ENCODE measurements at regions not wholly inside any gene's neighbourhood (a gene's known extent, or its start where the extent isn't known, plus 50 kb on each side); places are given as distances from the start of the nearest gene placed in this dataset.

DNA sequence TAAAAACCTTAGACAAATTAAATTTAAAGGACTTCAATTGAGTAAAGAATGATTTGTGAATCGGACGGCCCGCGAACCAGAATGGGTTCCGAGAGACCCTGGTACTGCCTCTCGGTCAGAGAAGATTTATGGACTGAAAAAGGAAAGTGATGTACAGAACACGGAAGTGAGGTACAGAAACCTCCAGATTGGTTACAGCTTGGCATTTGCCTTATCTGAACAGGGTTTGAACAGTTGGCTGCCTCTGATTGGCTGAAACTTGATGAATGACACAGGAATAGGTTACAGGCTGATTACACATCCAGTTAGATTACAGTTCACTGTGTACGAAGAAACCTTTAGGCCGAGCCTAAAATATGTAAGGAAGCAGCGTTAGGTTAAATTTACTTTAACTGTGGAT is 156.5 kb upstream of the EGFLAM start:
- Histone ChIP-seq H3K4me3 (no peak overlapping the region), H3K36me3 (no peaks in the 10 kb centered on the region), H3K27ac (no peak overlapping the region), H3K9me3 (no peaks in the 10 kb centered on the region), H3K4me1 (no peaks in the 10 kb centered on the region), H3K27me3 (no peaks in the 10 kb centered on the region)
- FAIRE-seq (no peak), ATAC-seq (no peak), DNase-seq (no peak)
- intact Hi-C loops (cut with DNase I), result no loop called here
- 81 to 88% methylated on average over 10 of the region's 10 CpGs for WGBS, 2 donors
- TF ChIP-seq, protein P1, sequence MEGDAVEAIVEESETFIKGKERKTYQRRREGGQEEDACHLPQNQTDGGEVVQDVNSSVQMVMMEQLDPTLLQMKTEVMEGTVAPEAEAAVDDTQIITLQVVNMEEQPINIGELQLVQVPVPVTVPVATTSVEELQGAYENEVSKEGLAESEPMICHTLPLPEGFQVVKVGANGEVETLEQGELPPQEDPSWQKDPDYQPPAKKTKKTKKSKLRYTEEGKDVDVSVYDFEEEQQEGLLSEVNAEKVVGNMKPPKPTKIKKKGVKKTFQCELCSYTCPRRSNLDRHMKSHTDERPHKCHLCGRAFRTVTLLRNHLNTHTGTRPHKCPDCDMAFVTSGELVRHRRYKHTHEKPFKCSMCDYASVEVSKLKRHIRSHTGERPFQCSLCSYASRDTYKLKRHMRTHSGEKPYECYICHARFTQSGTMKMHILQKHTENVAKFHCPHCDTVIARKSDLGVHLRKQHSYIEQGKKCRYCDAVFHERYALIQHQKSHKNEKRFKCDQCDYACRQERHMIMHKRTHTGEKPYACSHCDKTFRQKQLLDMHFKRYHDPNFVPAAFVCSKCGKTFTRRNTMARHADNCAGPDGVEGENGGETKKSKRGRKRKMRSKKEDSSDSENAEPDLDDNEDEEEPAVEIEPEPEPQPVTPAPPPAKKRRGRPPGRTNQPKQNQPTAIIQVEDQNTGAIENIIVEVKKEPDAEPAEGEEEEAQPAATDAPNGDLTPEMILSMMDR (IDR thresholded peaks at IDR 0.05), result no peak

DNA sequence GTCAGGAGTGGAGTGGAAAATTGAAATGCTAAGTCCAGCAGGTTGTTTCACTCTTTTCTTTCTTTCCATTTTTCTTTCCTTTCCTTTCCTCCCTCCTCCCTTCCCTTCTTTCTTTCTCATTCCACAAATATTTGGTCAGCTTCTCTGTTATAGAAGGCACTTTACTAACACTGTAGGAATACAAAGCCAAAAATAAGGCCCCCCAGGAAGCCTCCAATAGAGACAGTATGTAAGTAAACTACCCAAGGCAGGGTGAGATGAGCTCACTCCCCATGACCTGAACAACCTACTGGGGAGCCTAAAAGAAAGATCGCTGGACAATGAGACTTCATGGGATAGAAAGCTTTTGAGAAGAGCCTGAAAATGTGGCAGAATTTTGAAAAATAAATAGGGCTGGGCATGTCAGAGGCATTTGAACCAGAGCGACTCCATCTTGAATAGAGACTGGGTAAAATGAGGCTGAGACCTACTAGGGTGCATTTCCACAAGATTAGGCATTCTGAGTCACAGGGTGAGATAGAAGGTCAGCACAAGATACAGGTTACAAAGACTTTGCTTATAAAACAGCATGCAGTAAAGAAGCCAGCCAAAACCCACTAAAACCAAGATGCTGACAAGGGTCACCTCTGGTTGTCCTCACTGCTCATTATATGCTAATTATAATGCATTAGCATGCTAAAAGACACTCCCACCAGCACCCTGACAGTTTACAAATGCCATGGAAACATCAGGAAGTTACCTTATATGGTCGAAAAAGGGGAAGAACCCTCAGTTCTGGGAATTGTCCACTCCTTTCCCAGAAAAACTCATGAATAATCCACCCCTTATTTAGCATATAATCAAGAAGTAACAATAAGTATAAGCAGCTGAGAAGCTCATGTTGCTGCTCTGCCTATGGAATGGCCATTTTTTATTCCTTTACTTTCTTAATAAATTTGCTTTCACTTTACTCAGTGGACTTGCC is 158.9 kb upstream of the EGFLAM start:
- no peak overlapping the region for H3K27ac ChIP-seq
- ATAC-seq (no peak), DNase-seq (no peak), FAIRE-seq (no peak)
- no peaks in the 10 kb centered on the region for H3K9me3 ChIP-seq
- 73 to 79% methylated on average over 3 of the region's 3 CpGs for WGBS, 2 donors
- no peaks in the 10 kb centered on the region for H3K27me3 ChIP-seq
- H3K4me1 ChIP-seq, result no peaks in the 10 kb centered on the region
- TF ChIP-seq, protein P1 (IDR thresholded peaks at IDR 0.05), result no peak
- intact Hi-C loops (cut with DNase I), result no loop called here
- H3K36me3 ChIP-seq, result no peaks in the 10 kb centered on the region
- H3K4me3 ChIP-seq, result no peak overlapping the region

DNA sequence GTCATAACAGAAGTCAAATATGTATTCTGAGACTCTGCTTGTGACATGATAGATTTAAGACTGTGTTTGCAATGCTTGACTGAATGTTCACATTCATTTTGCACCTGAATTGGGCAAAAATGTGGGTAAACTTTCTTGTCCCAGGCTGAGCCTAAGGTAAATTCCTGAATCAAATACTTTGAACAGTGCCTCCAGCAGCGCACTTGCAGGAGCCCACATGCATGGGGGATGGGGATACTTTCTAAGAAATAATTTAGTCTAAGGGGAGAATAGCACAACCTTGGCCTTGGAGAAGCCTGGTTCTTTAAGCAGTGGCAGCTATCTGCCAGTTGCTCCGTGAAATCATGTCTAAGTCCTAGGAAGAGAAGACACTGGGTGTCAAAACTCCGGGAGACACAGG is 163.5 kb upstream of the EGFLAM start:
- FAIRE-seq (no peak), DNase-seq (no peak), ATAC-seq (no peak)
- WGBS, 2 donors, result 46 to 52% methylated on average over 3 of the region's 3 CpGs
- TF ChIP-seq, protein P1 (IDR thresholded peaks at IDR 0.05), result no peak
- Histone ChIP-seq H3K9me3 (no peaks in the 10 kb centered on the region), H3K27me3 (no peaks in the 10 kb centered on the region), H3K27ac (no peak overlapping the region), H3K4me1 (no peaks in the 10 kb centered on the region), H3K4me3 (no peak overlapping the region), H3K36me3 (no peaks in the 10 kb centered on the region)
- intact Hi-C loops (cut with DNase I), result no loop called here

DNA sequence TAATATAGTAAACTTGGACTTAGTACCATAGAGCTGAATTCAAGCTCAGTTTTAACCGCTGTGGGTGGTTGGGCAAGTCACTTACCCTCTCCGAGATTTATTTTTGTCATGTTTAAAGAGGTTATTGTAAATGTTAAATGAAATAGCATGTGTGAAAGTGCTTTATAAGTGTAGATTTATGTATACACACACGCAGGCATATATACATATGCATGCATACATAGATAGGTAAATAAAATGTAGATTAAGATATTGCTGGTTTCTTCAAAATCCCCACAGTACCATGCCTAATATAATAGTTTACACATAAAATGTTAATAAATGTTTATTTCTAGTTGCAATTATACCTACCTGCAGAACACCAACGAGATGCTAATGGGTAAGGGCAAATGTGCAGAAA is 164.5 kb upstream of the EGFLAM start:
- no peak overlapping the region for H3K4me3 ChIP-seq
- DNase-seq (no peak), ATAC-seq (no peak), FAIRE-seq (no peak)
- intact Hi-C loops (cut with DNase I), result no loop called here
- H3K27ac ChIP-seq, result no peak overlapping the region
- no peaks in the 10 kb centered on the region for H3K9me3 ChIP-seq
- TF ChIP-seq, protein P1 (IDR thresholded peaks at IDR 0.05), result no peak
- H3K27me3 ChIP-seq, result no peaks in the 10 kb centered on the region
- WGBS, 2 donors, result 53 to 63% methylated on average over 4 of the region's 4 CpGs
- no peaks in the 10 kb centered on the region for H3K4me1 ChIP-seq
- H3K36me3 ChIP-seq, result no peaks in the 10 kb centered on the region

DNA sequence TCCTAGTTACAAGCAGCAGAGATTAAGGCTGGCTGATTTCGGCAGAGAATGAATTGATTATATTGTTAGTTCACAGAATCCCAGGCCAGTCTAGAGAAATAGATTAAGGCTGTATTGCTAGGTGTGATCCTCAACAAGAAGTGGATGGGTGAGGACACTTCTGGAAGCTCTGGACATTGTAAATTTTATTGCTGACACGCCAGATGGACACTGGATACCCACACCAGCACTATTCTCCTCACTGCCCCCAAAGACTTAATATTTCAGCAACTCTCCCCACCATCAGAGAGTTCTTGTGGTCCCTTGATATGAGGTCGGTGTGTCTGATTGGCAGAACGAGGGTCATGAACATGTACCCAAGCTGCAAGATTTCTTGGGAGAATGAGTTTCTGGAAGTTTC is 171.6 kb upstream of the EGFLAM start:
- Histone ChIP-seq H3K9me3 (no peaks in the 10 kb centered on the region), H3K4me3 (no peak overlapping the region), H3K27ac (no peak overlapping the region), H3K4me1 (no peaks in the 10 kb centered on the region), H3K27me3 (no peaks in the 10 kb centered on the region), H3K36me3 (no peaks in the 10 kb centered on the region)
- no peak for ATAC-seq
- 58 to 65% methylated on average over 4 of the region's 4 CpGs for WGBS, 2 donors
- FAIRE-seq, result no peak
- TF ChIP-seq, protein P1 (IDR thresholded peaks at IDR 0.05), result no peak
- DNase-seq, result no peak
- intact Hi-C loops (cut with DNase I), result no loop called here

All from pancreas (tissue), 10 donors.